Umbilical cord (tissue), 1 donor: ENCODE measurements at regions not wholly inside any gene's neighbourhood (a gene's known extent, or its start where the extent isn't known, plus 50 kb on each side); places are given as distances from the start of the nearest gene placed in this dataset.
A peak's percentile ranks its signal among the peaks of the same experiment; 100 is the strongest.
"Not testable (repeated sequence)": the region's sequence is repeated elsewhere in the genome, so short reads cannot be mapped to it uniquely, and the experiment has no call there.

Experiments used
- DNase-seq: peaks from one replicate; pipeline ENCODE4 v3.0.0-alpha.2; 2015; ENCODE audit warnings: low spot score

DNA sequence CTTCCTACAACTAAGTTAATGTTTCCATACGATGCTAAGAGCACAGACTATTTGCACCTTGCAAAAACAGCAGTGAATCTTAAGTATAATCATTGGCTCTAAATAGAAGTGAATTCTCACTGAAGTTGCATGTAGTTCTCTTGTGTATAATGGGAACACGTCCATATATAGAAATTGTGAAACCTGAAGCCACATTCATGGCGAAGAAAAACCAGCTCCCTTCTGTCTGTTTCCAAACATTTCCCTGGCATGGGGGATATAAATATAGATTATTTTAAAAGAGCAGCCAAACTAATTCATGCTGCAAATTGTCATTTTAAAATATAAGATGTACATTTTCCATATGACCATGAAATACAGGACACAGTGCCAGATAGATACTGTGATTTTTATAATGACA, 71.1 kb downstream of the TRAM1L1 start:
- no peak for DNase-seq

DNA sequence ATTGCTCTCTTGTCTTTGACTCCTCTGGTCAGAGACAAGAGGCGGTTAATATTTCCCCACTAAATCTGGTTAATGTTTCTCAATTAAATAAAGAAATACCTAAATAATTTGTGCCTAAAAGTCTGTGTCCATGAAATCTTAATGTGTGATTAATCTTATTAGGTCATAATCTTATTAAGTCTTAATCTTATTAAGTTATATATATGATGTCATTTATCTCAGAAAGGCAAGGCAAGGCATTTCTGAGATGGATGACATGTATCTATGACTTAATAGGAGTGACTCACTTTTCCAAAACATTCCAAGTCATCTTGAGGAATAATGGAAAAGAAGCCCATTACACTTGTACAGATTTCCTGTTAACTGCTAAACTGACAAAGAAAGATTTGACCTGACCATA, 74.7 kb downstream of the TRAM1L1 start:
- DNase-seq: no peak

DNA sequence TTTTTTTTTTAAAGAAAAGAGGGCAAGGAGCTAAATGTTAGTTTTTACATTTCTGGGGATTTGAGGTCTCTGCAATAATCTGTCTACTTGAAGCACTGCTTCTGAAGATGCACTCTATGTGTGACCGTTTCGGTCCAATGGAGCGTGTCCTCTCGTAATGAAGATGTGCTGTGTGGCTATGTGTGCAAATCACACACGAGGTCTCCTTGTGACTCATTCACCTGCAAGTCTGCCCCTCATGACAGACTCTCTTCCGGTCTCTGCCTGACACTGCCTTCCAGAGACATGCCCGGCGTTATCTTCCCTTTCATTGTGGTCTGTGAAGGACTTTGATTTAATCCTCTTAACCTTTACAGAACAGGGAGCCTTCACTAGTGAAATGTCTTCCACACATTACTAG, 84.3 kb downstream of the TRAM1L1 start:
- no peak for DNase-seq

DNA sequence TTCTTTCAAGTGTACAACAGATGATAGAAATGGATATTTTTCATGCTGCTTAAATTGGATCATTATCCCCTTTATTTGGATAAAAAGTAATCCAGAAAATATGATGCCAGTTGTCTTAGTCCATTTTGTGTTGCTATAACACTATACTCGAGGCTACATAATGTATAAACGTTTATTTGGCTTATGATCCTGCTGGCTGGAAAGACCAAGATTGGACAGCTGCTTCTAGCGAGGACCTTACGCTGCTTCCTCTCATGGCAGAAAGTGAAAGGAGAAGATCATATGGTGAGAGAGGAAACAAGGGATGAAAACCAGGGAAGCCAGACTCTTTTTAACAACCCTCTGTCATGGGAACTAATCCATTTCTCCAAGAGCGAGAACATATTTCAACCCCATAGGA, 102.7 kb downstream of the TRAM1L1 start:
- DNase-seq: no peak

DNA sequence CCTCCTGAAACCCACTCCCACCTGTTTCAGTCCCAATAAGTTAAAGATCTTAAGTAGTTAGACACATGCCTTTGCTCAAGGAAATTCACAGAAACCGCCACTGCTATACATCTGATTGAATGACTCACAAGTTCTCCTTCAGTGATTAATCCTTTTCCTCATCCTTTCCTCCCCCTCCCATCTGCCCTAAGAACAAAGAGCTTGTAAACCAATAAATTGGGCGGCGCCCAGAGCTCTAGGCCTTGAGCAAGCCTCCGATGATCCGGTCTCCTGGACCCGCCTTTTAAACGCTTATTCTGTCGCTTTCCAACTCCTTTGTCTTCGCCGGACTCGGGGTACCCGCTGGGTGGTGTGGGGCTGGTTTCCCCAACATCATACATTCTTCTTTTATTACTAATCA, 104.9 kb downstream of the TRAM1L1 start:
- not testable (repeated sequence) for DNase-seq

DNA sequence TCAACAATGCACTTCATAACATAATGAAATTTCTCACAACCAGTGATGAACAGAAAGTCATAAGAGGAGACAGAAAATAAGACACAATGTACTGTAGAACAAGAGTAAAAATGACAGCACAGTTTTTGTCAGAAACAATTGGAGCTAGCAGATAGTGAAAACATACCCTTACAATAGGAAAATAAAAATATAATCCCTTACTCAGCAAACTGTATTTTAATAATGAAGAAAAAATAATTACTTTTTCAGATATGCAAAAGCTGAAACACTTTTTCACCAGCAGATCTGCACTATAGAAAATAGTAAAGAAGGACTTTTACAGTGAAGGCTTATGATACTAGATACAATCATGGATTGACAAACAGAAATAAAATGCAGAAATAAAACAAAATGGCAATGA, 126.3 kb downstream of the TRAM1L1 start:
- no peak for DNase-seq

DNA sequence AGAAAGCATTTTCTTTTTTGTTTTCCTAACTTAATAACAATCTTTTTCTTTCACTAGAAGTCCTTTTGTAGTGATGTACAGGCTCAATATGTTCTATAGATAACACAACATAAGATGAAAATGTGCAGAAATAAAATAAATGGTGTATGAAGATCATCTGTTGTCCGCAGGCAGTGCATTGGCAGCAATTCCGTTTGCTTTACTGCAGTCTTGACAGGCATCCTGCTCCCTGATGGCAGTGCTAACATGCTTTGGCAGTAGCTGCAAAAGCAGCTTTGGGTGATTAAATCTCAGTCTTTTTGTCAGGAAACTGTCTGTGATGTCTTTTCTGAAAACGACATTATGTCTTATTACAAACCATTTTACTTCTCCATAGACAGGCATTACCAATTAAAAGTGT, 131.4 kb downstream of the TRAM1L1 start:
- DNase-seq: no peak

DNA sequence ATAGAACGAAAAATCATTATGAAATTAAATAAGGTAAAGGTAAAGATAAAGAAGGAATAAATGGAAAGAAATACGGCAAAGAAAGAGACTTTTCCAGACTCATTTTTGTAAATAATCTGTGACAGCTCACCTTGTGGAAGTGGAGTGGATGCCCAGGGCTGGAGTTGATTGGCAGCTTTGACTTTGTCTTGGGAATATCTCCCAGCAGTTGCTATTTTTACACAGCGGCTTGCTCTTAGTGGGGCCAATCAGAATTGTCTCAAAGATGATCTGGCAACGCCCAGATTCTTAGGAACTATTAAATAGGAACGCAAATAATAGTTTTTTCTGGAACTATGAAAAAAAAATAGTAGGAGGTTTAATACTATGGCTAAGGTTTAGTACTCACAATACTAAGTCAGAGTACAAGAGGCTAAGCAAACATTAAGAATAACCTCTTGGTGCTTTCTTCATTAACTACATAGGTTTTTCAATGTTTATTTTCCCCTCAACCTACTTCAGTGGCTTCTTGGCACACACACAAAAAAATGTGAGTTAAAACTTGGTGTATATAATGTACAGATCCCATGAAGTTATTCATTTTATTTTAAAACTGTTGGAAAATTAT, 132.7 kb downstream of the TRAM1L1 start:
- DNase-seq: no peak

DNA sequence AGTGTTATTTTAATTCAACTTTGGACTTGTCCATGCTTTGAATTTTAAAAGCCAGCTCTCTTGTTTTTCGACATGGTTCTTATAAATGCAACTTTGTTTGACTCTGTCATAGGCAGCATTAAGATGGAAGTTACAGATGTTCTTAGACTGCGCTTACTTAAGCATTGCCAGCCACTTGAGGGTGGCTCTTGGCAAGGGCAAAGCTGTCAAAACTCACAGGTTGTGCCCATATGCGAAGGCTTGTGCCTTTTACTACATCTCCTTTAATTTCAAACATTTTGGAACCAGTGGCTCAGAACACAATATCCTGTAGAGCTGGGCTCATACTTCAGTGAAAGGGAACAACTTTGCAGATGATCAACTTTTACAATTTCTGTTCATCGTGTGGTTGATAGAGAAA, 135.5 kb downstream of the TRAM1L1 start:
- DNase-seq: no peak

DNA sequence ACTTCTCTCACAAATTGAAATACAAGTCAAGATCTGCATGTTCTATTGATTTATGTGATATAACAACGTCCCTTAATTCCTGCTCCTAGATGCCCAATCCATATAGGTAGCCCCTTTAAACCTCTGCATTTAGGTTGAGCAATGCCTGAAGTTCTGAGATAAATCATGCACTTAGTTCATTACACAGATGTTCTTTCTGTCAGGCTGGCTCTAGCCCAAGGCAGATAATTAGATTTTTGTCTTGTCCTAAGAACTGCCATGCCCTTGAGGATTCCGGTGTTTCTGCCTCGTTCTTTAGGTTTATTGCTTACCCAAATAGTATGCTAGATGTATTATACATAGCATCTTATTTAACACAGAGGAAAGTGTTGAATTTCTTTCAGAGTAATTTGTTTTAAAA, 143.1 kb downstream of the TRAM1L1 start:
- peak; percentile 55 for DNase-seq

DNA sequence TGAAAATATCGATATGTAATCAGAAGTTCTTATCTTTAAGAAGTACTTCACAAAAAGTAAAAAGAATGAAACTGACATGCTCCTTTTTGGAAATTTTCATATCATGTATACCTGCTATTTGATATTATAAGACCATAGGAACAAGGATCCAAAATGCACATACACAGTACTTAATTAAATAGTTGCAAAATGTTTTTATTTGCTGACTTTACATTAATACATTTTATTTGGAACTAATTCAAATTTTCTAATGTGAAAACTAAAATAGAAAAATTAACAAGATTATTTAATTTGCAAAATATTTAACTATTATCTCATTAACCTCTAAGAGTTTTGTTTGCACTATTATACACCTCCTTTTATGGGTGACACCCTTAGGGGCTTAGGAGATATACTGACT, 155.0 kb downstream of the TRAM1L1 start:
- DNase-seq: no peak

DNA sequence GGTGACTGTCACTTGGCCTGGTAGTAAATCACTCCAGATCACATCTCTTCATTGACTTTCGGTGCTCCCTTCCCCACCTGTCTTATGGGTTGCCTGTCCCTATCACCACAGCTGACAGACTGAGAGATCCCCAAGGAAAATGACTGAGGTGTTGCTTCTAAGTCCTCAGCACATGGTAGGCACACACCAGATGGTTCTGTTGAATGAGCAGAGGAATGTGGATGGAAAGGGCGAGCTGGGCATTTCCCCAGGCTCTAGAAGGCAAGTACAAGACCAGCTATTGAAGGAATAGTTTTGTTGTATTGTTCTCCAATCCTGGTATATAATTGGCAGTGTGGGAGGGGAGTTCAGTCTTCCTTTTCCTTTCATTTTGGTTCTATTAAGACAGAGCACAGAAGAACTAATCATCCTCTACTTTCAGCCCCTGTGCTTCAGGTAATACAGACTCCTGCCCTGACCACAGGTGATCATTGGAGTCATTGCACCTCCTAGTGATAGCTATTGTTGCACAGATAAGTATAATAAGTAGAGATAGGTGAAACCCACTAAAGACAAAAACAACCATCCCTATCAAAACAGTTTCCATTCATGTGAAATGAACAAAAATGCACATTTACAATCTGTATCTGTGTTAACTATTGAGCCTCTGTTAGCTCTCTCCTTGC, 158.6 kb downstream of the TRAM1L1 start:
- DNase-seq: no peak

DNA sequence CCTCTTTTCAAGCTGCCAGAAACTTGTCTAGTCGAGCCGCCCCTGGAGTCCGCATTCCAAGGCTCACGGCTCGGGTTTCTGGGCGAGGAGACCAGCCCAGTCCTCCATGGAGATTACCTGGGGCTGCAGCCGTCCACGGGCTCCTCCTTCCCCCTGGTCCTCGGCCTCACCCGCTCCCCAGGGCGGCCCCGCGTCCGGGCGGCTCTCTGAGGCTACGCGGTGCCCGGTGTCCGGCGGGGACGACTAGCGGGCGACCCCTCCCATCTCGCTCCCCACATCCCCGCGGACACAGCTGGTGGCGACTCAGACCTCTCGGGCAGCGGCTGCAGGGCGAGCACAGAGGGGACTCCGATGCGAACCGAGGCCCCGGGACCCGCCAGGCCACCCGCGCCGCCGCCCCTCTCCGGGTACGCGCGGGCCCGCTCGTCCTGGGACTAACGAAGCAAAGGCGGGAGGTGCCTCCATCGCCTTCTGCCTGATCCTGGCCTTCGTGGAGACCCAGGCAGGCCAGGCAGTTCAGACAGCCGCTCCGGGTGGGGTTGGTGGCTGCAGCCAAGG, 159.4 kb downstream of the TRAM1L1 start:
- DNase-seq: peak; percentile 64

DNA sequence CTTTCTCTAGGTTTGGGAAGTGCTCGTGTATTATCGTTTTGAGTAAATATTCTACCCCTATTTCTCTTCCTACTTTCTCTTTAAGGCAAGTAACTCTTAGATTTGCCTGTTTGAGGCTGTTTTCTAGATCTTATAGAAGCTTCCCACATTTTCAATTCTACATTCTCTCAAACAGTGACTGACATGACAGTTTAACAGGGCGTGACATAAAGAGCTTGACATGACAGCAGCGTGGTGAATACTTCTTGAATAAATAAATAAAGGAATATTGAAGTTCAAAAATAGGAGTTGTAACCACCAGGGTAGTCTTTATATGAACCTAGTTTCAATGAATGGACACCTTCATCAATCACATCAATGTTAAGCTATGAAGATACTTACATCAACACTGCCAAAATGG, 162.0 kb downstream of the TRAM1L1 start:
- DNase-seq: no peak

DNA sequence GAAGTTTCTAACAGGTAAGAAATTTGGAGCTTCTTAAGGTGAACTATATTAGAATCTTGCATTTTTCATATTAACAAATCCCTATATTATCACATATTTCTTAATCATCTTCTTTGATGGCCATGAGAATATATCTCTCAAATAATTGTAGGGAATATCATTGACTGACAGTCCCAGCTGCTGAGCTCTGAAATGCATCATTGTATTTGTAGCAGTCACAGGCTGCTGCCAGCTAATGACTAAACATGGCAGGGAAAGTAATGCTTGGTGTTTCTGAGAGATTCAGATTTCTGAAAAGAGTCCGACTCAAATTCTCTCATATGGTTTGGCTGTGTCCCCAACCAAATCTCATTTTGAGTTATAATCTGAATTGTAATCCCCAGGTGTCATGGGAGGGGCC, 171.9 kb downstream of the TRAM1L1 start:
- DNase-seq: no peak

DNA sequence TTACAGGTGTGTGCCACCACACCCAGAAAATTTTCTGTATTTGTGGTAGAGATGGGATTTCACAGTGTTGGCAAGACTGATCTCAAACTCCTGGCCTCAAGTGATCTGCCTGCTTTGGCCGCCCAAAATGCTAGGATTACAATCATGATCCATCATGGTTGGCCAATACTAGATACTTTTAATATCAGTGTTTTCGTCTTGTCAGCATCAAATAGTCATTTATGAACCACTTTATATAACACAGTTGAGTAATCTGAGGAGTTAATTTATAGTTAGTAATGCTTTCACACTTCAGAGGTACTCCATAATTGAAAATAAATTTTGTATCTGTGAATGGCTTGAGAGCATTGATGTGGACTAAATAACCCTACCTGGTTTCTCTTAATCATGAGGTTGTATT, 178.6 kb downstream of the TRAM1L1 start:
- no peak for DNase-seq

DNA sequence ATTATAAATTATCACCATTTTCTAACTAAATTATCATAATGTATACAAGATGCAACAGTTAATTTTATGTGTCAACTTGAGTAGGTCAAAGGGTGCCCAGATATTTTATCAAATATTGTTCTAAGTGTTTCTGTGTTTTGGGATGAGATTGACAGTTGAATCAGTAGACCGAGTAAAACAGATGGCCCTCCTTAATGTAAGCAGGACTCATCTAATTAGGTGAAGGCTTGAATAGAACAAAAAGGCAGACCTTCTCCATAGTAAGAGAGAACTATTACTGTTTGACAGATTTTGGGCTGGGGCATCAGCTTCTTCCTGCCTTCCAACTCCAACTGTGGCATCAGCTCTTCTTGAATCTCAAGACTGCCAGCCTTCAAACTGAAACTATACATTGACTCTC, 185.8 kb downstream of the TRAM1L1 start:
- DNase-seq: no peak

DNA sequence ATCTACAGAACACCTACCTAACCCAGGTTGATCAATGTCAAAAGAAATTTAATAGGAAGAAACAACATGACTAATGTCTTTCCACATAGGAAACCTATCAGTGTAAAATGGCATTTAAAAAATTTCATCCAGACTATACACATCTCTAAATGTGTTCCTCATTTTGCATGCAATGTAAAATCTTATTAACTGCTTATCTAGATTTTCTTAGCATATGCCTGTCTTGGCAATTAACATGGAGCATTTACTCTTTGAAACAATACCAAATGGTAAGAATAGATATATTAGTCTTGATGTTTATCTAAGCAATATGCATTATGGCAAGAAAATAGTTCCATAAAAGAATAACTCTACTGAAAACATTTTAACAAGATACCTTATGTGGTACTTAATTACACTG, 199.8 kb downstream of the TRAM1L1 start:
- no peak for DNase-seq

DNA sequence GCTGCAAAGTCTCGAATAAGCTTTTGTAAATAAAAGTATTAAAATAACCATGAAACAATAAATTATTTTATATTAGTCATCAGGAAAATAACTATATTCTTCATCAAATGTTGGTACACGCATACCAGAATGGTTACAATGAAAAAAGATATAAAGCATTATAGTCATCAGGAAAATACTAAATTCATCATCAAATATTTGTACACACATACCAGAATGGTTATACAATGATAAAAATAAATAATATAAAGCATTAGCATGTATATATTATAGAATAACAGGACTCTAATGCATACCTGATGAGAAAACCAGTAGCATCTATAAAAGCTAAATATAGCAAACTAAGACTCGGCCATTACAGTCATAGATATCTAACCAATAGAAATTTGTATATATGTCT, 202.9 kb downstream of the TRAM1L1 start:
- no peak for DNase-seq

DNA sequence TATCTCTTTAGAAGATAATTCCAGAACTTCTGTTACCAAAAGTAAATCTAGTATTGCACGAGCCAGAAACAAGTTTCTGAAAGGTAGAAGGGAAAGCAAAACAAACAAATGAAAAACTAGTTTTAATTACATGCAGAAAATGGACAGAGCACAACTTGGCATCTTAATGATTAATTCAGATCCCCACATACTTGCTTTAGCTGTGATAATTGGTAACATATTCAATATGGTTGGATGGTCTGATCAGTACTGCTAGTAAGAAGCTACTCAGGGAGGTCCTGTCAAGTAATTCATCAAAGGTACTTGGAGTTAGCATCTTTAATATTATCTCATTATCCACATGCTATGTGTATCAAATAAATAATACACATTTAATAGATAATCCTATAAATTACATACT, 204.3 kb downstream of the TRAM1L1 start:
- no peak for DNase-seq

DNA sequence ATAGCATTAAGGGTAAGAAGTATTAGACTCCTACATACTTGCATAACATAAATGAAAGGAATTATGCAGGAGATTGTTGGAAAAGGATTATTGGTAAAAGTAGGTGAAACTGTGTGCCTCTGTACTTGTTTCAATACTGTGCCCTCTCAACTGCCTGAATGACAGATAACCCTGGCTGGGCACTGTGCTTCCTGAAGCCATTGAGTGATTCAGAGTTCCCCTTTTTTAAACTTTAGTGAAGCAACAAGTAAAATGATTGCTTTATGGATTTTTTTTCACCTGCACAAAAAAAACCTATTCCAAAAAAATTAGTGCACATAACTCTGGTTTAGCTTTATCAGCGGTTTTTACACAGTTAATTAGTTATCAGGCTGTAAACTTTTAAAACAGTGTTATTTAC, 204.8 kb downstream of the TRAM1L1 start:
- DNase-seq: no peak

DNA sequence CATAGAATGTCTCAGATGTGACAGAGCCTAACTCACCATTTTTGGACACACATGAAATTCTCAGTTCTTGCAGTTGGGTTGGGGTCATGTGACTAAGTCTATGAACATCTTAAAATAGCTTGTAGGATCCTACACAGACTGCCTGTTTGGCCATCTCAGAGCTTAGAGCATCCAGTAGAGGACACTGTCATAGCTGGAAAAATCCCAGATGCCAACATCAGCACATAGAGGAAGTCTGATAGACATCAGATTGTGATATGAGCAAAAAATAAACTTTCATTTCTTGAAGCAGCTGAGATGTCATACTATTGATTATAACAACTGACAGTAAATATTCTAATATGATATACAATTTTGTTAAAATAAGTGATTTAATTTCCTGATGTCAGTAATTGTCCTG, 207.1 kb downstream of the TRAM1L1 start:
- DNase-seq: no peak

DNA sequence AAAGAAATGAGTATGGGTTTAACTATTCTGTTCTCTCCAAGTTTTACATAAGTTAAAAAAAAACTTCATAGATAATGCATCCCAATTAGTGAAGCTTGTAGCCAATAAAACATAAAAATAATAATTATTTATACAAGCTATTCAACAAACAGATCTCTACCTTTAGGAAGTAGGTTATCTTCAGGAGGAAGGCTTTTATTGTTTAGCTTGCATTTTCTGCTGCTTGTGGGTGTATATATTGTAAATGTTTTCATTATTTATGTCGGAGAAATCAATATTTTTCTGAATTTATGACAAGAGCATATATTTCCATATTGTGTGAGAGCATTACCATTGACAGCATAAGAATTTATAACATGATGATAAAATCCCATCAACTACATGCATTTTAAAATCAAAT, 208.3 kb downstream of the TRAM1L1 start:
- no peak for DNase-seq

DNA sequence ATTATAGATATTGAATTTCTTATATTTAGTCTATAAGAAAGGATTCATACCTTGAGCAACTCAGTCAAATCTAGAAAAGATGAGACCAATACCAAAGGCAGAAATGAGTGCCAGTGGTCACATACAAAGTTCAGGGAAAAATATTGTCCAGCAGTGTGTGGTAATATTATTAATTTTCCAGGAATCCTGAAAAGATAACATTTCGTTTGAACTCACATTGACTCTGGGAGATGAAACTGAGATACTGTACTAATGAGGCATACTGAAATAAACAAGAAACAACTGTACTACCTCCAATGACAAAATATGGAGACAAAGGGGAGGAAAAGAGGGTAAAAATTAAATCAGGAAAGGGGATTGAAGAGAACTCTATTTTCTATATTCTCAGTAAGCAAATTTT, 212.4 kb downstream of the TRAM1L1 start:
- DNase-seq: no peak
